NCI-H82 treated with DMSO at 0.1 percent for 48 hours (cell line): ENCODE measurements at regions not wholly inside any gene's neighbourhood (a gene's known extent, or its start where the extent isn't known, plus 50 kb on each side); places are given as distances from the start of the nearest gene placed in this dataset.
"Not testable (repeated sequence)": the region's sequence is repeated elsewhere in the genome, so short reads cannot be mapped to it uniquely, and the experiment has no call there.

ENCODE experiments used
- DNase-seq: peaks from one replicate; lab custom pipeline; 2025; ENCODE audit not compliant: unreplicated experiment; lab: John Stamatoyannopoulos, UW

GRCh38 chr10:9416331-9416730 lies 1361.8 kb downstream of the GATA3 start:
- no peak for DNase-seq

- no peak for DNase-seq
Measured at GRCh38 chr10:9419757-9420156, 1365.3 kb downstream of the GATA3 start.

GRCh38 chr10:9427209-9427608 lies 1372.7 kb downstream of the GATA3 start:
- no peak for DNase-seq

- DNase-seq, result no peak
Measured at GRCh38 chr10:9437131-9437530, 1382.6 kb downstream of the GATA3 start.

GRCh38 chr10:9443758-9444157 lies 1389.3 kb downstream of the GATA3 start:
- DNase-seq, result no peak

- DNase-seq, result no peak
Measured at GRCh38 chr10:9449530-9449929, 1395.0 kb downstream of the GATA3 start.

DNA sequence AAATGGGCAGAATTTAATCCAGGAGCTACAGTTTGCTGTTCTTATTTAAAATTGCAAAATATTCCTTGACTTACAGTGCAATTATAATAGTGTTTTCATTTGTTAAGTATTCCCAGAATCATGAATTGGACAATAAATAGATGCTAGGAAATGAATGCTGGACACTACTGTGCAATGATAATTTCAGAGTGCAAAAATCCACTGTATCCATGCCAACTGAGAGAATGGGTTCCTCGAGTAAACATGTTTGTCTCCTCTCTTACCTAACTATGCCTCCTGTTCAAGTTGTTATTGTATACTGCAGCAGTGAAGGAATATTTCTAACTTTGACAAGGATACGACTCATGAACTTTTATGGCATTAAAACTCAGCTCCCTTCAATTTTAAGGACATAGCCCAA lies 1396.3 kb downstream of the GATA3 start:
- no peak for DNase-seq

DNA sequence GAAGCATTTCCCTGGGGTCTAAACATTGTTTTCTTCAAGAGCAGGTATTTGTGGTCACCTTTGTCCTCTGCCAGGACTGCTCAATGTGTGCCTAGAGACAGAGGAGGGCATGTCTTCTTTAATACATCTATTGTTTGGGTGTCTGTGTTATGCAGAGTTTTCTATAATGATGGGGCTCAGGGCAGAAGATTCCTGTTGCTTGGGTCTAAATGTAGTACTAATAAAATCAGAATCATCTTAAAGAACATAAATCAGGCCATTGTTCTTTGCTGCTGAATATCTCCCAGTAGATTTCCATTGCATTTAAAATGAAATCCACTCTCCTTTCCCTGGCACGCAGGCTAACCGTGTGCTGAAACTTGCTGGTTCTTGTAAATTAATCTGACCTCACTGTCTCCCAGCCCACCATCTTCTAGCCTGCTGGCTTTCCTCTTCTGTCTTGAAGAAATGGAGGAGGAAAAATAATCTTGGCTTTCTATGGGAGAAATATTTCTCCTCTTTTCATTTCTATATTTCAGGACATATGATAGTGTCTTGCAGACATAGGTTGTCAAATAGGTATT lies 1396.8 kb downstream of the GATA3 start:
- DNase-seq, result no peak

GRCh38 chr10:9452056-9452455 lies 1397.6 kb downstream of the GATA3 start:
- DNase-seq, result no peak

DNA sequence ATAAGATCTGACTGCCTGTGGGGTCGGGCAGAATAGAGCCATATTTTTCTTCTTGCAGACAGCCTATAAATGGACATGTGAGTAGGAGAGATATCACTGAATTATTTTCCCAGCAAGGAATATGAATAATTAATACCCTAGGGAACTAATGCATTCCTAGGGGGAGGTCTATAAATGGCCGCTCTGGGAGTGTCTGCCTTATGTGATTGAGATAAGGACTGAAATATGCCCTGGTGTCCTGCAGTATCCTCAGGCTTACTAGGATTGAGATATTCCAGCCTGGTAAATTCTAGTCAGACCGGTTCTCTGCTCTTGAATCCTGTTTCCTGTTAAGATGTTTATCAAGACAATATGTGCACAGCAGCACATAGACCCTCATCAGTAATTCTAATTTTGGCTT lies 1399.4 kb downstream of the GATA3 start:
- not testable (repeated sequence) for DNase-seq

DNA sequence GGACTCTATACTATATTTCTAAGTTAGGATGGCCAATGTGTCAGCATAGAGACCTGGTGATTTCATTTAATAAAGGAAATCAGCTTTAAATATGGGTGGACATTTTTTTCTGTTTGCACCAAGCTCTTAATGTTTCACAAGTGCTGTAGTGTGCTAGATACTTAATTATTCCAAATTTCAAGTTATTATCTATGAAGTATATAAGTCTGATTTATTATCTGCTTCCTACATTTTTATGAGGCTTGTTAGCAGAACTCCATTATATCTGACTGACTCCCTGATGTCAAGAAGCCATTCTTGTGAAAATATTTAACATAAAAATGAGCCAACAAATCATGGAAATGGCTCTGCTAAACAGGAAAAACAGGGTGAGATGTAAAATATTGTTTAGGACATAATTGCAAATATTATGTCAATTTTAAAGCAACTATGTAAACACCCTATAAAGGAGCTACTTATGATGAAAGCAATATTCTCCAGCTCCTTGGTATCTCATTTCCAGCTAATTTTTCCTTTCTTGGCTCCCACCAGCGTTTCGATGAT lies 1415.2 kb downstream of the GATA3 start:
- no peak for DNase-seq

DNA sequence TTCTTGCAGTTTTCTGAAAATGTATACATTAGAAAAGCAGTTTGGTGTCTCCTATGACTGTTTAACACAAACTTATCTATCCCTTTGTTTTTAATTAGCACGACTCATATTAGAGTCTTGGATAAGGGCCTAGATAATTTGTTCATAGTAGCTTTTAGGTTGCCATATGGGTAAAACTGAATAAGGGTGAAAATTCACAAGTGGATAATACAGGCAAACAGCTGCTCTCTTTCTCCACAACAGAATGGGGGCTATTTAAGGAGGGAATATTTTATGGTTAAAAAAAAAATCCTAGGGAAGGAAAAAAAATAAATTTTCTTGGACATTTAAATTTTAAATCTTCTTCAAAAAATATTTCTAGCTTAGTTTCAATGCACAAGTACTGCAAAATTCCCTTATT lies 1416.1 kb downstream of the GATA3 start:
- DNase-seq, result no peak

DNA sequence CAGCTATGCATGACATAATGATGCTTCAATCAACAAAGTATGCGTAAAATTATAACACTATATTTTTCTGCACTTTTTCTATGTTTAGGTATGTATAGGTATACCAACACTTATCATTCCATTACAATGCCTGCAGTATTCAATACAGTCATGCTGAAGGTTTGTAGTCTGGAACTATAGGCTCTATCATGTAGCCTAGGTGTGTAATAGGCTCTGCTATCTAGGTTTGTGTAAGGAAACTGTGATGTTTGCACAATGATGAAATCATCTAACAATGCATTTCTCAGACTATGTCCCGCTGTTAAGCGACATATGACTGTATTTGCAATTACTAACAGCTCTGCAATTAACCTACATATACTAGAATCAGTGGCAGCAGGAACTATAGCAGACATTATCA lies 1447.5 kb downstream of the GATA3 start:
- no peak for DNase-seq

DNA sequence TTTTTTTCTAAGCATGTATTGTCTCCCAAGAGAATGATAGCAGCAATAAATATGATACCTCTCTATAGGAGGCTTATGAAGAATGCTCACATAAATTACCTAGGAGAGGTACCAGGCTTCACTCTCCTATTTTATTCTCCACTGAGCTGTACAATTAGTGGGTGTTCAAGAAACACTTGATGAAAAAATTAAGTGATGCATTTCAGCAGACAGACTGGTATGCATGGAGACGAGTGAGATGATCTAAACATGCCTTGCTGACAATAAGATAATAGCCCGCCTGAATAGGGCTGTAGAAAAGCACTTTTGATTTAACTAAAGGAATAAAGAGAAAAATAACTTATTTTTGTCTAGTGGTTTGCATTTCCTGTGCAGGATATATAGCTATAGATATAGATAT lies 1449.7 kb downstream of the GATA3 start:
- DNase-seq, result no peak

DNA sequence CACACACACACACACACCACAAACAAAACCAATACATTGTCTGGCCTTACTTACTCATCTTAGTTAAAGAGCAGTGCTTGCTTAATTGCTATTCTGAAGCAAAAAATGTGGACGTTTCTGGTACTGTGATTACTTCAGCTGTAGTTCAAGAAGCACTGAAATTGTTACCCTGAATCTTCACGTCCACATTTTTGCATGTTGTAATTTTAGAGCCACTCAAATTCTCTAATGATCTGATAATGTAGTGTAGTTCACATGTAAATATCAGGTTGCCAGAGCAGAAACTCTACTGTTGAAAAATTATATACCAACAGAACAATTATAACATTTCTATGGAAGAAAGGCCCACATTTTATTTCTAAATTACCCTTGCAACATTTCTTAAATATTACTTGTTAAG lies 1451.1 kb downstream of the GATA3 start:
- no peak for DNase-seq

- DNase-seq, result no peak
Measured at GRCh38 chr10:9508606-9509005, 1454.1 kb downstream of the GATA3 start.

- DNase-seq, result no peak
Measured at GRCh38 chr10:9510626-9511025, 1456.1 kb downstream of the GATA3 start.

GRCh38 chr10:9515922-9516321 lies 1461.4 kb downstream of the GATA3 start:
- no peak for DNase-seq

GRCh38 chr10:9535744-9536143 lies 1481.3 kb downstream of the GATA3 start:
- DNase-seq, result no peak

DNA sequence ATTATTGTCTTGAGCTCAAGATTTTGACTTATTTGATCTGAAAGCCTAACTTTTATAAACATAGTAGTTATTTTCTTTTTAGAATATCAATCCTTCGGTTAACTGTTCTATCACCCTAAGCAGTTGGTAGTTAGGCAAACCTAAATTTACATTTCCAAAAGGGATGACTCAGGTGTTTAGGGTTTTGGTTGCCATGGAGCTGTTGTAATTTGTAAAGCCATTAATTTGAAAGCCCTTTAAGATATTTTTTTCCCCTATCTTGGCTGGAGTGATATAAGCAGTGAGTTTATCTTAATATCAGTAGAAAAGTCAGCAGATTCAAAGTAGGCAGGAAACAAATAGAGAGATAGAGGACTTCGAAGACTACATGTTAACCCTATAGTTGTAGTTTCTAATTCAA lies 1472.6 kb upstream of the CELF2 start:
- DNase-seq, result no peak

- DNase-seq, result no peak
Measured at GRCh38 chr10:9547936-9548904, 1469.5 kb upstream of the CELF2 start.

GRCh38 chr10:9550810-9551209 lies 1466.9 kb upstream of the CELF2 start:
- DNase-seq, result no peak
